ENCODE measurements at regions not wholly inside any gene's neighbourhood (a gene's known extent, or its start where the extent isn't known, plus 50 kb on each side); places are given as distances from the start of the nearest gene placed in this dataset.

DNA sequence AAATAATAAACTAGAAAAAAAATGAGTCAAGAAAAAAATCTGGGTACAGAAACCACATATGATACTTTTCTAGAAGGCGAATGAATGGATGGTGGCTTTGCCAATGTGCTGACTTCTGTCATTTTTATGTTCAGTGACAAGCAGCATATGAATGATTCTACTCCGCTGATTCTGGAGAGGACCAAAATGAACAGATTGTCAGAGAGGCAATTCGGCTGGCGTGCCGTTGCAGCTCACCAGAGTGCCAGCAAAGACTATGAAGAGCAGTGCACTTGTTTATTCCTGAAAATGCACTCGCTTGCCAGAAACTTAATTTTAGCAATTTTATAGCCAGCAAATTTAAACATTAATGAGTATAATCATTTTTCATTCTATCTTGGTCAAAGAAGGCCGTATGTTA, 105.9 kb upstream of the NYAP2 start:
- no peak overlapping the region for H3K27ac Mint-ChIP-seq
- no peaks in the 10 kb centered on the region for H3K9me3 Mint-ChIP-seq
- no peak for DNase-seq (ENCODE audit: extremely low spot score, unreplicated experiment)
- no peaks in the 10 kb centered on the region for H3K4me1 Mint-ChIP-seq (ENCODE audit: unreplicated experiment)
- no peaks in the 10 kb centered on the region for H3K36me3 Mint-ChIP-seq
- H3K27me3 Mint-ChIP-seq = peaks cover 11% of the 10 kb centered on the region
- no peak overlapping the region for H3K4me3 Mint-ChIP-seq
- TF ChIP-seq, protein P1, sequence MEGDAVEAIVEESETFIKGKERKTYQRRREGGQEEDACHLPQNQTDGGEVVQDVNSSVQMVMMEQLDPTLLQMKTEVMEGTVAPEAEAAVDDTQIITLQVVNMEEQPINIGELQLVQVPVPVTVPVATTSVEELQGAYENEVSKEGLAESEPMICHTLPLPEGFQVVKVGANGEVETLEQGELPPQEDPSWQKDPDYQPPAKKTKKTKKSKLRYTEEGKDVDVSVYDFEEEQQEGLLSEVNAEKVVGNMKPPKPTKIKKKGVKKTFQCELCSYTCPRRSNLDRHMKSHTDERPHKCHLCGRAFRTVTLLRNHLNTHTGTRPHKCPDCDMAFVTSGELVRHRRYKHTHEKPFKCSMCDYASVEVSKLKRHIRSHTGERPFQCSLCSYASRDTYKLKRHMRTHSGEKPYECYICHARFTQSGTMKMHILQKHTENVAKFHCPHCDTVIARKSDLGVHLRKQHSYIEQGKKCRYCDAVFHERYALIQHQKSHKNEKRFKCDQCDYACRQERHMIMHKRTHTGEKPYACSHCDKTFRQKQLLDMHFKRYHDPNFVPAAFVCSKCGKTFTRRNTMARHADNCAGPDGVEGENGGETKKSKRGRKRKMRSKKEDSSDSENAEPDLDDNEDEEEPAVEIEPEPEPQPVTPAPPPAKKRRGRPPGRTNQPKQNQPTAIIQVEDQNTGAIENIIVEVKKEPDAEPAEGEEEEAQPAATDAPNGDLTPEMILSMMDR (conservative IDR thresholded peaks at IDR 0.05) = no peak

DNA sequence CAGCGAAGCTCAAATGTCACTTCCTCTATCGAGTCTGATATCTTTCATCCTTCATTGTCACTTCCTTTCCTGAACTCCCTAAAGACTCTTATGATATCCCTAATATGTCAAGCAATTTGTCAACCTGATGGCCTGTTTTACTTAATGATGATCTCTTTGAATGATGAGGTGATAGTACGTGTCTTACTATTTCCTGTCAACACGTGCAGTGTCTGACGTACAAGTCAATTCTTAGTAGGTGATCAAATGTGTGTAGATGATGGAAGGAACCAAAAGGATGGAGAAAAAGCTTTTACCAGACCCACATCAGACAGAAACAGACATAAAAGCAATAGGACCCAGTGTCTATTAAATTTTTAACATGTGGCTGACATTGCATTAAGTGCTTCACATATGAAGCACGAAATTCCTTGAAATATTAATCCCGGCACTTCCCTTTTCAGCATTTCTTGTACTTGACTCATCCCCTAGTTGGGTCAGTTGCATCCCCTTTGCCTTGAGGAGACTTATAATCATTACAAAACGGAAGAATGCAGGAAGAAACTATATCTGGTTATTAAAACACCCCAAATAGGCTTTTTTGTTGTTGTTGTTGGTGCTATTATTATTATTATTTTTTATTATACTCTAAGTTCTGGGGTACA, 108.6 kb upstream of the NYAP2 start:
- peaks cover 11% of the 10 kb centered on the region for H3K27me3 Mint-ChIP-seq
- no peak overlapping the region for H3K4me3 Mint-ChIP-seq
- no peak for DNase-seq (ENCODE audit: extremely low spot score, unreplicated experiment)
- no peaks in the 10 kb centered on the region for H3K9me3 Mint-ChIP-seq
- no peak overlapping the region for H3K27ac Mint-ChIP-seq
- TF ChIP-seq, protein P1 (conservative IDR thresholded peaks at IDR 0.05) = no peak
- H3K4me1 Mint-ChIP-seq (ENCODE audit: unreplicated experiment) = no peaks in the 10 kb centered on the region
- no peaks in the 10 kb centered on the region for H3K36me3 Mint-ChIP-seq

DNA sequence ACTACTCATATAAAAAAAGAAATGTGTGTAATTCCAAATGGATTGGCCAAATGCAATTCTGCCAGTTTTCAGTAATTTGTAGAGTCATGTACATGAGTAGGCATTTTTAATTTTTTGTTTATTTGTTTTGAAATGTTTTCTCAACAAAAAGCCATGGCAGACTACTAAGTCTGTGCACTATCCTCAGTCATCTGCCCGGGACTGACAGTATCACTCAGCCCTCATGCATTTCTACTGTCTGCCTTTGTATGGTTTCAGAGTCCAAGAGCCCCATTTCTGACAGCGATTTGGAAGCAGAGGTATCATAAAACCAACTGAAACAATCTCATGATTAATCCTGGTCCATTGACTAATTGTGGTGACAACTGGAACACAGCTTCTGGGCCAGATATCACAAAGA, 109.9 kb upstream of the NYAP2 start:
- H3K4me3 Mint-ChIP-seq = no peak overlapping the region
- no peaks in the 10 kb centered on the region for H3K36me3 Mint-ChIP-seq
- no peak for DNase-seq (ENCODE audit: extremely low spot score, unreplicated experiment)
- H3K27me3 Mint-ChIP-seq = peaks cover 11% of the 10 kb centered on the region
- no peaks in the 10 kb centered on the region for H3K4me1 Mint-ChIP-seq (ENCODE audit: unreplicated experiment)
- no peak overlapping the region for H3K27ac Mint-ChIP-seq
- H3K9me3 Mint-ChIP-seq = no peaks in the 10 kb centered on the region
- TF ChIP-seq, protein P1 (conservative IDR thresholded peaks at IDR 0.05) = no peak

DNA sequence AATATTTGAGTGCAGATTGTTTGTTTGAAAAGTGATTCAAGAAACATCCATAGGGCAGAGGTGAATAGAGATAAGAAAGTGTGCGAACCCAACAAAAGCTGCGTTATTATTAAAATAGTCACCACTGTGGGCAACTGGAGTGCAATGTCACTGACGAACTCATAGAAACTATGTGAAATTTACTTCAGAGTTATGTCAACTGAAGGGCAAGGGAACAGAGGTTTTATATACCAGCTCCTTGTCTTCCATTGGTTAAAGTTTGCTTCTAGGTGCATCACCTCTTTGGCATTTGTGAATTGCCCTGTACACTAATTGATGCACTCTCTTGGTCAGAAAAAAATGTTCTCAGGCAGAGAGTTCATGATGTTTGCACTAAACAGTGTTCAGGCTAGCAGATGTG, 110.5 kb upstream of the NYAP2 start:
- H3K9me3 Mint-ChIP-seq = no peaks in the 10 kb centered on the region
- no peak overlapping the region for H3K4me3 Mint-ChIP-seq
- peaks cover 11% of the 10 kb centered on the region for H3K27me3 Mint-ChIP-seq
- DNase-seq (ENCODE audit: extremely low spot score, unreplicated experiment) = no peak
- TF ChIP-seq, protein P1 (conservative IDR thresholded peaks at IDR 0.05) = no peak
- H3K36me3 Mint-ChIP-seq = no peaks in the 10 kb centered on the region
- H3K27ac Mint-ChIP-seq = no peak overlapping the region
- H3K4me1 Mint-ChIP-seq (ENCODE audit: unreplicated experiment) = no peaks in the 10 kb centered on the region

DNA sequence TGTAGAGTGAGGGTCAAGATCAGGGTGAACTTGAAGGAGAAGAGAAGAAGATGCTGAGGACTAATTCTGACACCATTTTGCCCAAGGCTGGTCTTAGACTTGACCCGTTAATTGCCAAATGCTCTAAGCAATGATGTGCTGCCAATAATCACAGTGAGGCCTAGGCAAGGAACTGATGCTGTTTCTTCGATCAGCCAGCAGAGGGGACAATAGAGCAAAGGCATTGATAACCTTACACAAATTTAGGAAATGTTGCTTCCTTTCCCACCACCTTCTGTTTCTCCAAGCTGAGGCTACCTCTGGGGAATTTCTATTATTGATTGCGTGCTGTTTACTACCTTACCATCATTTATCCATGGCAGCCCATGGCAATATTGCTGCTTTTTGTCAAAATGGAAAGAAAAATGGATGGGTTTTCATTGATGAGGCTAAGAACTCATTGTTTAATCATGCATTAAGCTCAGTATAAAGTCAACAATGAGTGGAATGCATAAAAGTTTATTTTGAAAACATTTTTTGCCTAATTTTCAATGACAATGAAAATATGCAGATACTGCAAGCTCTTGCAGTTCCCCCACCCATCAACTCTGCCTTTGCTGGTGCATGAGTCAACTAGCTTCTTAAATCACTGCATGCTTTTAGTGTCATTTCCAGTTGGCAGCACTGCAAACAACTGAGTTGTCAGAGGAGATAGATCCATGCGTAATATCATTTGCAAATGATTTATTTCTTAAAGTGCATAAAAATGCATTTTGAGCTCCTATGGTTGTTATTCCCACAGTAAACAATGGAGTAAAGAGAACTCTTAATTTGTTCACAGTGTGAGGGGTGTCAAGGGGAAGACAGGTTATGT, 116.4 kb upstream of the NYAP2 start:
- DNase-seq (ENCODE audit: extremely low spot score, unreplicated experiment) = no peak
- no peaks in the 10 kb centered on the region for H3K36me3 Mint-ChIP-seq
- H3K4me1 Mint-ChIP-seq (ENCODE audit: unreplicated experiment) = no peaks in the 10 kb centered on the region
- H3K4me3 Mint-ChIP-seq = no peak overlapping the region
- TF ChIP-seq, protein P1 (conservative IDR thresholded peaks at IDR 0.05) = peak; percentile 84
- no peaks in the 10 kb centered on the region for H3K27me3 Mint-ChIP-seq
- no peaks in the 10 kb centered on the region for H3K9me3 Mint-ChIP-seq
- no peak overlapping the region for H3K27ac Mint-ChIP-seq
